NCI-H187 treated with DMSO at 0.1 percent for 48 hours (cell line): ENCODE measurements at regions not wholly inside any gene's neighbourhood (a gene's known extent, or its start where the extent isn't known, plus 50 kb on each side); places are given as distances from the start of the nearest gene placed in this dataset.

Source experiments
- DNase-seq: peaks from one replicate; lab custom pipeline; 2025; lab: John Stamatoyannopoulos, UW

DNA sequence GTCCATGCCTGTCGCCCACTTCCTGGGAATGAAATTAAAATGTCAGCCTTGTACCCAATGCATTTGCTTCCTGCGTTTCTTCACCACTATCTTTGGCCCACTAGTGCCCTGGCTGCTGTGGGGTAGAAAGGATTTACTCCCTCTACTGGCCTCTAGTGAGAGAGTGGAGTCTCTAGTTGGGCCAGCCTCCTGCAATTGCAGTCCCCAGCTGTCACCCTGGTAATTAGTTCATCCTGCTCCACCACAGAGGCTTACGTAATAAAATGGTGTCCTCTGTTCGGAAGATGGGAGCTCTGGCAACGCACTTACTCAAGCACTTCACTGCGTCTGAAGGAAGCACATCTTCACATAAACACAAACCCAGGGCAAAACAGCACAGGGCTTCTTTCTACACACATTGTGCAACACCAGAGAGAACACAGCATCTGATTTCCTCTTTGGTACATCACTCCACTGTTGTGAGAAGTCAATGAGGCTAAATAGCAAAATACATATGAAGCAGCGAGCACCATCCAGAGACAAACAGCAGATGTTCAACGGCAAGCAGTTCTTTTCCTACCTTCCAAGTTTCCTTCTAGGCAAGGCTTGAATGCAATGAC lies 274.6 kb downstream of the LRATD1 start:
- no peak for DNase-seq

DNA sequence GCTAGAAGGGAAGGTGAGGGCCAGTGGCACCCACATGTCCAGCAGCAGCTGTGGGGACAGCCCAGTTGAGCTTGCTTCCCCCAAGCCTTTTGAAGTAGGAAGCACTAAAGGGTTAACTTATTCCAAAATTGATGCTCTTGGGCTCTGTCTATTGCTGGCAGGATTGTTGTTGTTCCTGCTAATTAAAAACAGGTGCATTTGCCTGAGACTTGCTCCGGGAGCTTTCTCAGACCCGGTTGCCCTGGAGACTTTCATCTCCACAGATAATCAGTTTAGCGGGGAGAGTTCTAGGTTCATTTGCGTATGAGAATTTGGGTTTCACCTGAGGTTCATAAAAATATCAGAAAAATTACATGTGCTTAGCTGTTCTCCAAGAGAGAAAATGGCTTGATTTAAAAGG lies 277.3 kb downstream of the LRATD1 start:
- DNase-seq = no peak

DNA sequence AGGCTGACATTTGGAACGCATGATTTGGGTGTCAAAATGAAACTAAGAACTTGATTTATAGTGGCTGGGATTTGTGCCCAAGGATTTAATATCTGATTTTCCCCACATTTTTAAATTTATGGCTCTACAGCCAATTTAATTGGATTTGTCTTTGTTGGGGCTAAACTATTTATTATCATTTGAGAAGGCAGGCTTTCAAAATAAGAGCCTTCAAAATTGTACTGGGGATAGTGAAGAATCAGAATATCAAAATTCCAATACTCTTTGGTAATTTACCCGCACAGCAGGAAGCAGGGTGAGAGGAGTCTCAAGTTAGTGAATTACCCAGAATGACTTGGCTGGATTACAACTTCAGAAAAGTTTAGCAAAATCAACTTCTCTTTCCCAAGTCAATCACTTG lies 278.1 kb downstream of the LRATD1 start:
- no peak for DNase-seq

DNA sequence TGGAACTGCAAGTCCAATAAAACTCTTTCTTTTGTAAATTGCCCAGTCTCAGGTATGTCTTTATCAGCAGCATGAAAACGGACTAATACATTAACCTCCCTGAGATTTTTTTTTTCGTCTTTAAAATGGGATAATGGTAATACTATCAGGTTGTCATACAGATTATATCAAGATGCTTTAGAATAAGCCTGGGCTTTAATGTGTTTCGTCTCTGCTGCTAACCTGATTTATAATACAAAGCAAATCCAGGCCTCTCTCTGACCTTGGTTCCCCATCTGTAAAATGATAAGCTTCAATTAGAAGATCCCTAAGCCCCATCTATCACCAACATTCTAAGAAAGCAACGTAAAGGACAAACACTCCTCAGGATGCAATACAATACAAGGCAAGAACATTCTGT lies 283.5 kb downstream of the LRATD1 start:
- DNase-seq = no peak

DNA sequence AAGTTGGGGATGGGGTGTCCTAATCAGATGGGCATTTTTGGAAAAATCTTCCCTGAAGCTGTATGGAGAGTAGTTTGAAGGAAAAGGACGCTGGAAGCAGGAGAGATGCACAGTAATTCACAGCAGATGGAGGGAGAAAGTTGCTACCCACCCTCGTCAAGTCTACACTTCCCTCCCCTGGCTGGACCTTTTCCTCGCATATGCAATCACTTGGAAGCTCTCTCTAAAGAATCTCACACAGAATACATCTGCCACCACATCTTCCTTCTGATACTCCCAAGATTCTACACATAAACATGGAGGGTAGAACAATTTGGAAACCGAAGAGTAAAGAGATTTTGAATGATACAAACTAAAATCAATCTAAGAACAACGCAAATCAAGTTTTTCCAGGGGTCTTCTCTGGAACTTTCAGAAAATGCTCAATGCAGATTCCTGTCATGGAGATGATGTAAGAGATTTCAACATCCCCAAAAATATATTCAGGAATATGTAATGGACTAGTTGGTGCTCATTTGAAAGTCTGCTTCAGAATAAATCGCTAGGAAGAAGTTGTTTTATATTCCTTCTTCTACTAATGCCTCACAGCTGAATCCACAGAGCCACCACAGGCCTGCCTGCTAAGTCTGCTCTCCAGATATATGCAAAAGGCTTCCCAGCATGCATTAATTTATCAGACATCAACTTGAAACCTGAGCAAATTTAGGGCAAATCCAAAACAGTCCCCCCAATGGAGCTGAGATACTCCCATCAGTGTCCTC lies 291.5 kb downstream of the LRATD1 start:
- no peak for DNase-seq

DNA sequence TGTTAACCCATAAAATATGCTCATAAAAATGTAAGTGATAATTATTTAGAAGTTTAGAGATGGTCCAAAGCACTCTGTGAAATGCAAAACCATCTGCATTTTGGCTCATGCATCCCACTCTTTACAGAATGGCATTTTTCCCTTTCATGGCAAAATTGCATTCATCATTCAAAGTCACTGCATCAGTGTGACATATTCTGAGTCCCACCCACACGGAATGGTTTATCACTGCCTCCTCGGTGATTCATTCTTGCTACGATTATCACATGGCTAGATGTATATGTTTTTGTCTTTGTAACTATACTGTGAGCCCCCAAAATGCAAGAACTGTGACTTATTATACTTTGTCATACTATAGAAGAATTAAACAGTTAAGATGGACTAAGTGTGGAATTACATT lies 293.0 kb downstream of the LRATD1 start:
- DNase-seq = no peak

DNA sequence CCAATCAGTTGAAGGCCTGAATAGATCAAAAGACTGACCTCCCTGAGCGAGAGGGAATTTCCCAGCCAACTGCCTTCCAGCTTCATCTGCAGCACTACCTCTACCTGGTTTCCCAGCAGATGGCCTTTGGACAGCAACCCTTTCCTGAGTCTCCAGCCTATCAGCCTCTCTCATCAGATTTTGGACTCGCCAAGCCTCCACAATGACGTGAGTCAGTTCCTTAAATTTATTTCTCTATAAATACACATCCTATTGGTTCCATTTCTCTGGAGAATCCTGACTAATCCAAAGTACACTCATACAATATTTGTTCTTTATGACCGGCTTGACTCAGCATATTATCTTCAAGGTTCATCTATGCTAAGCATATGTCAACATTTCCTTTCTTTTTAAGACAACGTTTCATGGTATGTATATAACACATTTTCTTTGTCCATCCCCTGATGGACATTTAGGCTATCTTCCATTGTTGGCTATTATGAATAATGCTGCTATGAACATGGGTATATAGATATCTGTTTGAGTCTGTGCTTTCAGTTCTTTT lies 294.6 kb downstream of the LRATD1 start:
- no peak for DNase-seq

DNA sequence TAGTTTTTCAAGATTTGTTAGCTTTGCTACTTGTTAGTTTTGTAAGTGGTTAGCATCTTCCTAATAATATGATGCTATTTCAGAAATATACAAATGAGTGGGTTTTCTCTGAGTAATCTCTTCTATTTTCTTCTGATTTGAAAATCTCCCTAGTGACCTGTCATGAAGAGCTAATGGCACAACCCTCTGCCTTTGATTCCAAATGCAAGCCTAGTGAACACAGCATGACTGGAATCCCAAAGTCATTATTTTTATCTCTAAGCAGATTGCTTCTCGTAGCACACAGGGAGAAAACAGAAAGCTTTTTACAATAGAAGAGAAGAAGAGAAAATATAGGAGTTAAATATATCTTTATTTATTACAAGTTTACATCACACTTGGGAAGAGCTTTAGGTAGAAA lies 295.5 kb downstream of the LRATD1 start:
- no peak for DNase-seq

DNA sequence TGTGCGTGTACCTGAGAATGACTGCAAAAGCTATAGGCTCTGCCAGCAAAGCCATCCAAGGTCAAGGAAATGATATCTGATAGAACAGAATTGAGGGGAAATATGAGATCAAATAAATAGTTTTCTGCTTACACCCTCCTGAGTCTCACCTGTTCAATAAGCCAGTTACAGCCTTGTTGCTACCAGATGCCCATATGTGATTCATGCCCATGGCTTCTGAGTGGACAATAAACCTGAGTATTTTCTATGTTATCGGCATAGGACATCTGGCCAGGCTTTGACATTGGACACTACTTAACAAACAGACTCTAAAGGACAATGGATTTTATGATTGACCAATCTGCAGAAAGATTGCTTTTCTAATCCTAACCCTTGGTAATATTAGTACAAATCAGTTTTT lies 297.9 kb downstream of the LRATD1 start:
- no peak for DNase-seq

DNA sequence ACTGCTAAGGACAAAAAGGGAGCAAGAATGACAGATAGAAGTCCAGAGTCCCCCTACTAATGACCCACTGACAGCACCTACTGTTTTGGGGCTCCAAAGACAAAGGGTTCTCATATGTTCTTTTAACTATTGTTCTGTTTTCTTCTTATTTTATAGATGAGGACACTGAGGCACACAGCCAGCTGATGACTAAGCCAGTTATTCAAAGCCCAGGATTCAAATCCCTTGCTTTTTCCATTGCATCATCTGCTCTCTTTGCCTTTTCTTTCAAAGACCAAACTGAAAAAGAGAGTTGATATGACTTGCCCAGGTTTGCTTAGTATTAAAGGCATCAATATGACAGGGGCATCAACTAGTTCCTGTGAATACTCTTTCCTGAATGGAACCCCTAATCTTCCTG lies 299.8 kb downstream of the LRATD1 start:
- no peak for DNase-seq

DNA sequence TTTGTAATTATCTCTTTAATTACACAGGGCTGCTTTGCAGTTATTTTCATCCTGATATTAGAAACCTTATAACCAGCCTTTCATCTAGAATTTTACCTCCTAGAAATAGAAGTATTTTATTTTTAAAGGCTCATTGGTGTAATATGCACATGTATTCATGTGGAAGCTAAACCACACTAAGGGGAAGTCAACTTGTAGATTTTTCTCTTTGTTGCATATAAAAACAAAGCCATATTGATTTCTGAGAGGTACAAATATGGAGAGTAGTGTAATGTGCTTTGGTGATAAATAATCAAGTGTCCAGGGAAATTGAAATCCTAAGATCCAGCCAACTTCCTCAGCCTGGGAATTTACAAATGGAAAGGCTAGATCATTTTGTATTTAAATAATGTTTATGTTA lies 301.2 kb downstream of the LRATD1 start:
- DNase-seq = no peak

DNA sequence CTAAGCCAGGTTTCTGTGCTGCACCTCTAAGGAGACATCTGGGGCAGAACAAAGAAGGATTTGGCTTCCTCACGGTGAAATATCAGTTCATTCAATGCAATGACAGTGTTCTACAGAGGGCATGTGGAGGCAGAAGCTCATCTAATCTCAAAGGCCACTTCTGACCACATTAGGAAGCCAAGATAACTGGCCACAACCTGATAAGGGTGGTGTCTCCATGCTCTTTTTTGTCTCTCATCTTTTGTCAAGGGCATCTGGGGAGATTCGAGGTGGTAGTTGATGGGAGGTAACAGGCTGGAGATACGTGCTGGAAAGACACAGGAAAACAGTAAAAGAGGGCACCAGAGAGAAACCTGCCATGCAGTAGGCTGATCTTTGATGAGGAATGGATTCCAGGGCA lies 303.9 kb downstream of the LRATD1 start:
- no peak for DNase-seq

DNA sequence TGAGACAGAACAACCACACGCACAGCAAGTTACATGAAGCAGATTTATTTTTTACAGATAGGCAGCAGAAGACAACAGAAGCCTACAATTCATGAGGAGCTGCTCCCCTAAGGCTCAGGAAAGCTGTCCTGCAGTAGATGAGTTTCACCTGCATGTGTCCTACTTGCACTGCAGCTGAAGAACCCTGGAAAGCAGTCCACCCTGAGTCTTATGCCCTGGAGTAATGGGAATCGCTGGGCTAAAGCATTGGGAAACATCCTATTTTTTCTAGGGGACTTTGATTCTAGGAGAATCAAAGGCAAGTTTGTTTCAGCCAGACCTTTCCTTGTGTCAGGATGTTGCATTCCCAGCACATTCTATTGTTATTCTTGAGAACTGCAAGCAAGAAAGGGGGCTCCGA lies 304.8 kb downstream of the LRATD1 start:
- DNase-seq = no peak

DNA sequence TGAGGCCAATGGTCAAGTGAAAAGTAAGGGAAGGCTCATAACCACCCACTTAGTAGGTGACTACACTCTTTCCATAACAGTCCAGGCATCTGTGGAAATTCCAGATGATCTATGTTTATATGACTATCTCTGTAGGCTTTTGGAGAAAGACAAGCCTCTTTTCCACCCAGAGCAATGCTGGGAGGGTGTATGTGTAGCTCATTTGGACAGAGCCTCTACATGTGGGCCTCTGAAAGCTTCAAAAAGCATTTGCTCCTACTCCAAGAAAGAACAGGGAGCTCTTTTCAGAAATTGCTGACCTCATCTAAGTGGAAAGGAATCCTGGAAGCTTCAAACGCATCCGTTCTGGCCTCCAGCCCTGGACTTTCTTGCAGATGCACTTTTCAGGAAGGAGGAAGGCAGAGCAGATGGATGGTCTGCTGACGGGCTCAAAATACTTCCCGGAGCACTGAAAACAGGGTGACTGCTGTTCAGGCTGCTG lies 308.7 kb downstream of the LRATD1 start:
- no peak for DNase-seq

DNA sequence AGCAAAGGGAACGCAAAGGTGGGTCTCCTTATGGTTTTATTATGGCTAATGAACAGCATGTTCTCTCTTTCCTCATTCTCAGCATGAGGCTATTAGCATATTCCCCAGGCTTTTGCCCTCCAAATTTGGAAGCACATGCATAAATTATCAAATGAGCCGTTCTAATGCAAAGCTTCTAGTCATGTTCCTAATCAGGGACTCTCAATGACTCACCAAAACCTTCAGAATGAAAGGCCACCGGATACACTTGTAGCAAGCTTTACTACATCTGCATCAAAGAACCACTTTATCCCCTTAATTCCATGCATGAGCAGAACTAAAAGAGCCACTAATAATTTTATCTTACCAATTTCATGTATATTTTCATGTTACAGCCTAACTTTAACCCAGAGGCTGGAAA lies 310.5 kb downstream of the LRATD1 start:
- DNase-seq = no peak

DNA sequence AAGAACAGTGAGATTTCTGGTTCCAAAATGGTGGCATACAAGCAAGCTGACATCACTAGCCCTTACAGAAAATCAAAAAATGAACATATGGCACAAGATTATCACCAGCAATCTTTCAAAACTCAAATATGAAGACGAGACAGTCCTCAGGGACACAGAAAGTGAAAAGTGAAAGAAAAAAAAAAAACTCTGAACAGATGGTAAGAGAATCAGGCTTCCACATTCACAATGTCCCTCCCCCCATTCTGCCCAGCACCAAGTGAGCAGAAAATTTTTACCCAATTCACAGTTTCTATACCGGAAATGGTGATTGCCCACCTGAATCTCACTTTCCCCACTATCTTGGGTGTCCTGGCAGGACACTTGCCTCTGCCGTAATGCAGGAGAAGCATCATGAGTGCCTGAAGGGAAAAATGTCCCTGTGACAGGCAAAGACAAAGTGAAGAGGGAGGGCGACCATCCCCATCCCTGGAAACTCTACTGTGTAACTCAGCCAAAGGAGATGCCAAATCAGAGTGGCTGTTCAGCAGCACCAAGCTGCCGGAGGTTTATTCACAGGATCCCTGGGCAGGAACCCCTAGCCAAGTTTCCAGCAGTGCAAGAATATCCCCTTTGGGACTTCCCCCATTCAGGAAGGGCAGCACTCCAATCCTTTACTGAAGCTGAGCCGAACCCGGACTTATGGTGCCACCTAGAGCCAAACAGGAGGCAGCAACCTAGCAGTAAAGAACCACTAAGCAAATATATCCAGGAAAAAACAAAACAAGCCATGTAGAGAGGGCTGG lies 312.2 kb downstream of the LRATD1 start:
- DNase-seq = no peak

DNA sequence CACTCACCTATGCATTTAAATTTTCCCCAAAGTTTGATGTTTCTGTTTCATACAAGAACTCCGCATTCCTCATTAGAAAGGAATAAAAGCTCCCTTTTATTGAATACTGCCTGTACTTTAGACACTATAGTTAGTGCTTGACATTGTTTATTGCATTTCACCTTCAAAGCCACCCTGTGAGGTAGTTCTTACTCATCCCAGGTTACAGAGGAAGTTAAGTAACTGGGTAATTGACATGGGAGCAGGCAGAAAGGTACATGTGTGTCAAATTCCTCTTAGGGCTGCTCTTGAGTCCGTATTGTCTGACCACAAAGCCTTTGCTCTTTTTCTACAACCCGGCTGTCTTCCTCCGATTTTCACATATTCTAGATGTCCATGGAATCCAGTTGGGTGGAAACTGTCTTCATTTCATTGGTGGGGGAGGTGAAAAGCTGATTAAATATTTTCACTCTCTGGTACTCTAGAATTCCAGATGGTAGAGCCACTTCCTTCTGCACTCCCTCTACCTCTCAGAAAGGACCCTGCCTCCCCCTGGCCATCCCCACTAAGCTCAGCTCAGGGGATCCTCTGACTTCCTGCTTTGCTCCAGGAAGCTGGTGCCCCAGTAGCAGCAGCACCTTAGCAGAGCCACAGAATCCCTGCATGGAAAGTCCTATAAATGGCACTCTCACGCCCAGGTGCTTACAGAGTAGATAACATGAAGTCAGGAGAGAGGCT lies 319.2 kb downstream of the LRATD1 start:
- no peak for DNase-seq

DNA sequence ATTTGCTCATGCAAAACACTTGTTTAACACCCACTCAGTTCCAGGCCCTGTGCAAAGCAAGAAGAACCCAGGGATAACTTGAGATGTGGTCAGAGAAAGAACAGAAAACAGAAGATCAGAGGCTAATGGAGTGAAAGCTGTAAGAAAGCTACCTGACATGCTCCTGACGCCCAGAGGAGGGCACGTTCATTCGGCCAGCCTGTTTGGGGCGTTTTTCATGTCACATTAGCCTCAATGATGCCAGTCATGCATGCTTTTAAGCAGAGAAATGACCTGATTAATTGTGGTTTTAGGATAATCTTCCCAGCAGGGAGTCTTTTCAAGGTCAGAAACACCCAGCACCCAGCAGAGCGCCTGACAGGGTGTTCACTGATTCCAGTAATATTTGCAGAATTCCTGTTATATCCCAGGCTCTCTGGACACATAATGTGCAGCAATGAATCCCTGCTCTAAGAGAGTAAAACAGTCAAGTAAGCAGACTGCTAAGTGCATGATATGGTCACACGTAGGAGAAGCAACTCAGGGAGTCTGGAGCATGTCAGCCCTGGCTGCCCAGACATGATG lies 320.0 kb downstream of the LRATD1 start:
- DNase-seq = no peak

DNA sequence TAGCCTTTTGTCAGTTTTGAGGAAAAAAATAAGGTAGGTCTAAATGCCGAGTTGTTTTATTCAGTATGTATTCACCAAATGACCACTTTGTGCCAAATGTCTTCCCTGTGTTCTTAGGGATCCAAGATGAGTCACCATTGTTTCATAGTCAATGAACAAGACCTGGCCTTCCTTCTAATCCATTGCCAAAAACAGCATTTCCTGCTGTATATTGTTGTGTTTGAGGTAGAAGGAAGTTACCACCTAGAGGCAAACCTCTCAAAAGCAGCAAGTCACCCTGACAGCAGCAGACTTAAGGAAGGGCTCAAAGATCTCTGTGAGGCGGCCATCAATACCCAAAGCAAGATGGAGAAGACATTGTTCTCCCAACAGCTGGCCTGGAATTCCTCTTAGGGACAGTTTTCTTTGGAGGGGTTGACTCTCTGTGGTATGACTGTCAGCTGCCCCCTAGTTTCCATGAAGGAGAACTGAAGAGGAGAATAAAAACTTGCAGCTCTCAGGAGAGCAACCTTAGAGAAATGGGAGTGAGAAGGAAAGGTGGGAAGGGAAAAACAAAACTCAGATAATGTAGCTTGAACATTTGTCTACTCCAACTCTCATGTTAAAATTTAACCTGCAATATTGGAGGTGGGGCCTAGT lies 328.3 kb downstream of the LRATD1 start:
- DNase-seq = no peak

DNA sequence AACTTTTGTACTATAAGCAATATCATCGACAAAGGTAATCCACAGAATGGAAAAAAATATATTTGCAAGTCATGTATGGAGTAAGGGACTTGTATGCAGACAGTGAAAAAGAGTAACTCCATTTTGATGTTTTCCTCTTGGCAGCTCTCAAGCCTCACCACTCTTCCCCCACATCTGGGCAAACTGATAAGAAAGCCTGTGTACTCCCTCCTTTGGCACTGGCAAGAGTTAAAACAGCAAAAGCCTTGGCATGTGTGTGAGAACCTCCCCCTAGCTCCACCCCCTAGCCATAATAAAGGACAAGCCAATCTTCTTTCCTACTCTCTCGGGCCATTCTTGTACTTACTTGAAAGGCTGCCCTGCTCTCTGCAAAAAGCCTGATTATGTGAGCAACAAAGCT lies 335.2 kb downstream of the LRATD1 start:
- DNase-seq = no peak

DNA sequence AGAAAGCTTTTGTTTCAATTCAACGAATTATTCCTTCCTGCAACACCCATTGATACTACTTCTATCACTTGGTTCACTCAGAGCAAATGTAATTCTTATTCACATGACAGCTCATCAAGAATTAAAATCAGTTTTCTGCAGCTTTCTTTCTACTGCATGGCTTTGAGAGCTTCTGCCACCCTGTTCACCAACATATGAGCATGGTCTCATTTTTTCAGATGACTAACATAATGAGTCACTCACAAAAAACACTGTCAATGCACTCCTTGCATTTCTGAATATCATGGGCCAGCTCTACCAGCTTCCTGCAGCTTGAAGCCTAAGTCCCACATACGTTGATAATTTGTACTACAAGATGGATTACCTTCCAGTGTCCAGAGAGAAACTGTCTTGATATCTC lies 342.9 kb downstream of the LRATD1 start:
- DNase-seq = no peak
